ENCODE measurements at regions not wholly inside any gene's neighbourhood (a gene's known extent, or its start where the extent isn't known, plus 50 kb on each side); places are given as distances from the start of the nearest gene placed in this dataset.

GRCh38 chr7:118644346-118644745, 419.8 kb downstream of the ANKRD7 start:
- Histone ChIP-seq H3K9me3 (no peaks in the 10 kb centered on the region), H3K36me3 (no peaks in the 10 kb centered on the region), H3K27ac (no peak overlapping the region), H3K4me1 (no peaks in the 10 kb centered on the region), H3K4me3 (no peak overlapping the region), H3K27me3 (no peaks in the 10 kb centered on the region)
- no peak for TF ChIP-seq CTCF (IDR thresholded peaks at IDR 0.05)
- no peak for DNase-seq
- intact Hi-C loops (cut with DNase I): no loop called here
- no peak for ATAC-seq

GRCh38 chr7:118648002-118648401, 423.5 kb downstream of the ANKRD7 start:
- intact Hi-C loops (cut with DNase I): no loop called here
- ATAC-seq (no peak), DNase-seq (no peak)
- no peaks in the 10 kb centered on the region for H3K27me3 ChIP-seq
- H3K36me3 ChIP-seq: no peaks in the 10 kb centered on the region
- no peak overlapping the region for H3K27ac ChIP-seq
- TF ChIP-seq CTCF (IDR thresholded peaks at IDR 0.05): no peak
- no peaks in the 10 kb centered on the region for H3K4me1 ChIP-seq
- no peaks in the 10 kb centered on the region for H3K9me3 ChIP-seq
- no peak overlapping the region for H3K4me3 ChIP-seq

GRCh38 chr7:118657391-118658005, 433.0 kb downstream of the ANKRD7 start:
- no peak for DNase-seq
- no peak for TF ChIP-seq CTCF (IDR thresholded peaks at IDR 0.05)
- Histone ChIP-seq H3K4me1 (no peaks in the 10 kb centered on the region), H3K27me3 (no peaks in the 10 kb centered on the region), H3K36me3 (no peaks in the 10 kb centered on the region), H3K9me3 (no peaks in the 10 kb centered on the region), H3K4me3 (no peak overlapping the region), H3K27ac (no peak overlapping the region)
- no peak for ATAC-seq
- intact Hi-C loops (cut with DNase I): no loop called here

GRCh38 chr7:118662266-118662665, 437.8 kb downstream of the ANKRD7 start:
- Histone ChIP-seq H3K27ac (no peak overlapping the region), H3K9me3 (no peaks in the 10 kb centered on the region), H3K27me3 (no peaks in the 10 kb centered on the region), H3K4me3 (no peak overlapping the region), H3K4me1 (no peaks in the 10 kb centered on the region), H3K36me3 (no peaks in the 10 kb centered on the region)
- no peak for TF ChIP-seq CTCF (IDR thresholded peaks at IDR 0.05)
- no peak for ATAC-seq
- intact Hi-C loops (cut with DNase I): no loop called here
- no peak for DNase-seq

- no peaks in the 10 kb centered on the region for H3K4me1 ChIP-seq
- no peaks in the 10 kb centered on the region for H3K36me3 ChIP-seq
- ATAC-seq (no peak), DNase-seq (no peak)
- intact Hi-C loops (cut with DNase I): no loop called here
- no peak for TF ChIP-seq CTCF (IDR thresholded peaks at IDR 0.05)
- H3K4me3 ChIP-seq: no peak overlapping the region
- no peaks in the 10 kb centered on the region for H3K9me3 ChIP-seq
- H3K27me3 ChIP-seq: no peaks in the 10 kb centered on the region
- no peak overlapping the region for H3K27ac ChIP-seq
Measured at GRCh38 chr7:118664498-118664897, 440.0 kb downstream of the ANKRD7 start.

- no peak for TF ChIP-seq CTCF (IDR thresholded peaks at IDR 0.05)
- intact Hi-C loops (cut with DNase I): no loop called here
Measured at GRCh38 chr7:118671149-118671548, 446.6 kb downstream of the ANKRD7 start.

More at GRCh38 chr7:118671149-118671548, 446.6 kb downstream of the ANKRD7 start:
- Histone ChIP-seq H3K36me3 (no peaks in the 10 kb centered on the region), H3K9me3 (no peaks in the 10 kb centered on the region), H3K4me1 (no peaks in the 10 kb centered on the region), H3K4me3 (no peak overlapping the region), H3K27me3 (no peaks in the 10 kb centered on the region), H3K27ac (no peak overlapping the region)
- ATAC-seq (no peak), DNase-seq (no peak)
